Stimulated activated effector memory CD8-positive, alpha-beta T cell treated with anti-CD3 and anti-CD28 coated beads, Interleukin-12 subunit alpha, Interleukin-12 subunit beta, amount 100 ng/mL, for 72 hours (primary cell): ENCODE measurements at regions not wholly inside any gene's neighbourhood (a gene's known extent, or its start where the extent isn't known, plus 50 kb on each side); places are given as distances from the start of the nearest gene placed in this dataset.

Experiments
- ATAC-seq: fragments of 150-1000 bp; cut with Tn5 transposase; 2 replicates; pipeline ENCODE4 v1.10.0; 2021
- DNase-seq, 2 donors: peaks; one replicate each; pipeline ENCODE4 v3.0.0; 2021 to 2022; ENCODE audit warnings: low spot score in 2 of 2
- H3K27ac Mint-ChIP-seq: one replicate; pipeline ENCODE4 v1.8.0; 2022; ENCODE audit warnings: mild to moderate bottlenecking, mixed read lengths
- H3K36me3 Mint-ChIP-seq: one replicate; pipeline ENCODE4 v1.8.0; 2022; ENCODE audit warnings: mild to moderate bottlenecking, mixed read lengths
- H3K4me1 Mint-ChIP-seq: one replicate; pipeline ENCODE4 v1.8.0; 2022; ENCODE audit warnings: mixed read lengths
- H3K4me3 Mint-ChIP-seq: one replicate; pipeline ENCODE4 v1.8.0; 2022; ENCODE audit warnings: mild to moderate bottlenecking, mixed read lengths
- H3K9me3 Mint-ChIP-seq: one replicate; pipeline ENCODE4 v1.8.0; 2022; ENCODE audit warnings: mixed read lengths

- Mint-ChIP-seq H3K4me3 (no peak overlapping the region), H3K4me1 (peaks cover 7% of the 10 kb centered on the region), H3K27ac (no peak overlapping the region), H3K36me3 (no peaks in the 10 kb centered on the region), H3K9me3 (no peaks in the 10 kb centered on the region)
- no peak for ATAC-seq
- DNase-seq: no peak
Measured at GRCh38 chr6:15781890-15782289, 119.1 kb upstream of the DTNBP1 start.

DNA sequence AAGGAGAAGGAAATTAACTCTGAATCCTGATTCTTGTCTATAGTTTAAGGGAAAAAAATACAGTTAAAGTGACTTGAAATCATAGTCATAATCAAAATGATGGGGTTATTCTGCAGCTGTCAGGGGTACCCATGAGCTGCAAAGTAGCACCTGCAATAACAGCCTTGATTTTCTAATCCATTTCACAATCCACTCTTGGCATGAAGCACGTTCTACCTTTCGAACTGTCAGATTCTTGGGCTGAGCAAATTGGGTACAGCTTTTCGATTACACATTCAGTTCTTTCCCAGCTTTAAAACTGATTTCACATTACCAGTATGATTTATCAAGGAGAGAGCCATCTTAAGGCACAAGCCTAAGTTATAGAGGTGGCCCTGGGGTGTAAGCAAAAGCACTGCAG is 118.5 kb upstream of the DTNBP1 start:
- no peak for DNase-seq
- ATAC-seq: no peak
- Mint-ChIP-seq H3K27ac (no peak overlapping the region), H3K4me1 (peaks cover 12% of the 10 kb centered on the region), H3K9me3 (no peaks in the 10 kb centered on the region), H3K36me3 (no peaks in the 10 kb centered on the region), H3K4me3 (no peak overlapping the region)

DNA sequence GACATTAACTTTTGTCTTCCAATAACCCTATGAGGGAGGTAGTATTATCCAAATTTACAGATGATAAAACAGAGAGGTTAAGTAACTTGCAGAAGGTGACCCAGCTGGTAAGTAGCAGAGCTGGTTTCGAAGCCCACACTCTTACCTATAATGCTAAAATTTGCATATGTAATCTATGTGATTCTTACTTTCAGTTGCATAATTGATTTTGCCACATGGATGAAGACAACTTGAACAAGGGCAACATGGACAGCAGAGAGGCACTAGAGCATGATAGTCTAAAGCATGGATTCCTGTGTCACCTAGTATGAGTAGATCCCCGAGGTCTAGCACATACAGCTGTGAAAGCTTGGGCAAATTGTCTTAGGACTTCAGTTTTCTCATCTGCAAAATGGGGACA is 117.6 kb upstream of the DTNBP1 start:
- H3K36me3 Mint-ChIP-seq: no peaks in the 10 kb centered on the region
- ATAC-seq: no peak

DNA sequence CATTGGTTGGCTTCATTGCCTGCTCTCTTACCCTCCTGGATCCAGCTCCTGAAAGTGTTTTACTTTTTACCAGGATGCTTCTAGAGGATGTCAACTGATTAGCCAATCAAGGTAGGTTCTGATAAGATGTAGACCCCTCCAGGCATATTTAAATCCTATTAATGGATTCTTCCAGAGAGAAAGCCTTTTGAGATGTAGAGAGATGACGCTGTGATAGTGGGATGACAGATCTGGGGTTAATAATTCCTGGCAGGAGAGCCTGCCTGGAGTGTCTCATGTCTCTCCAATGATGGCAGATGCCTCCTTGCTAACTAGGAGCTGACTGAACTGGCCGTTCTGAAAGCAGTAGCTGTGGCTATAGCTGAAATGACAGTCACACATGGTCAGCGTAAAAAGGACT is 116.9 kb upstream of the DTNBP1 start:
- no peaks in the 10 kb centered on the region for H3K9me3 Mint-ChIP-seq
- ATAC-seq: no peak
- no peak overlapping the region for H3K4me3 Mint-ChIP-seq
- DNase-seq: no peak
- no peaks in the 10 kb centered on the region for H3K36me3 Mint-ChIP-seq
- peaks cover 19% of the 10 kb centered on the region for H3K4me1 Mint-ChIP-seq
- no peak overlapping the region for H3K27ac Mint-ChIP-seq

More for the DNA sequence above, 117.6 kb upstream of the DTNBP1 start:
- H3K27ac Mint-ChIP-seq: no peak overlapping the region
- H3K9me3 Mint-ChIP-seq: no peaks in the 10 kb centered on the region
- no peak for DNase-seq
- peaks cover 19% of the 10 kb centered on the region for H3K4me1 Mint-ChIP-seq
- no peak overlapping the region for H3K4me3 Mint-ChIP-seq

DNA sequence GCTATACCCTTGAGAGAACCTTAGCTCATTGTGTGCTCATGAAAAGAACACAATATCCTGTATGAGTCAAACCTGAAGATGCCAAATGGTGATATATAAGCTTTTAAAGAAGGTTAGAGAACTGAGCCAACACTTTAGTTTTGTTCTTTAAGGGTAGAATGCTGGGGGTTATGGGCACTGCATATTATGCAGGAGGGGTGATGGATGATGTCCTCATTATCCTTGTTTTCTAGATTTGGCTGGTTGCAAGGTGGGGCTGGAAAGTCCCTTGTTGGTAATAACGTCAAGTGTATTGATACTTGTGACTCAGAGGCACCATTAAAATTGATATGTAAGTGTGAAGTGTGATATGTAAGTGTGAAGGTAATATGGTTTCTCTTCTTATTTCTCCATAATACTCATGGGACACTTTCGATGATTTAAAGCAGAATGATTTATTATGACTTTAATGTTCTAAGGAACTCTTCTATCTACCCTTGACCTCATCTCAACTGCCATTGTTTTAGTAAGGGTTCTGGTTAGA is 113.7 kb upstream of the DTNBP1 start:
- H3K9me3 Mint-ChIP-seq: no peaks in the 10 kb centered on the region
- H3K4me3 Mint-ChIP-seq: peak overlapping the region; percentile 16
- peak overlapping the region; percentile 80 for H3K27ac Mint-ChIP-seq

DNA sequence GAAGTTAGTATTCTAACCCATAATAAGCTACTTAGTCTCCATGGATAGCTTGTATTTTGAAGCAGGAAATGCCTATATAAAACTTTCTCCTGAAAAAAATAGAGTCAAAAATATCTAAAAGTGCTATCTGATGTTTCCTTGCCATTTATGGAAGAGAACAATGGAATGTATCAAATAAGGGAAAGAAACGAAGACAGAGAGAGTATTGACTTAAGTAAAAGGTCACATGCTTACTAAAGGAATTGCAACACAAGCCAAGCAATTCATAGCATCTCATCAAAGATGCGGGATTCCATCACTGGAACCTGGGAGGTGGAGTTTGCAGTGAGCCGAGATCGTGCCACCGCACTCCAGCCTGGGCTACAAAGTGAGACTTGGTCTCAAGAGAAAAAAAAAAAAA is 112.9 kb upstream of the DTNBP1 start:
- H3K9me3 Mint-ChIP-seq: no peaks in the 10 kb centered on the region
- peak overlapping the region; percentile 80 for H3K27ac Mint-ChIP-seq
- ATAC-seq: no peak
- DNase-seq: no peak
- peak overlapping the region; percentile 16 for H3K4me3 Mint-ChIP-seq
- H3K4me1 Mint-ChIP-seq: peaks cover 33% of the 10 kb centered on the region
- H3K36me3 Mint-ChIP-seq: no peaks in the 10 kb centered on the region

More for the DNA sequence above, 113.7 kb upstream of the DTNBP1 start:
- ATAC-seq (peak; percentile 94), DNase-seq (peak; percentile 13 to 69)
- Mint-ChIP-seq H3K36me3 (no peaks in the 10 kb centered on the region), H3K4me1 (peaks cover 25% of the 10 kb centered on the region)

DNA sequence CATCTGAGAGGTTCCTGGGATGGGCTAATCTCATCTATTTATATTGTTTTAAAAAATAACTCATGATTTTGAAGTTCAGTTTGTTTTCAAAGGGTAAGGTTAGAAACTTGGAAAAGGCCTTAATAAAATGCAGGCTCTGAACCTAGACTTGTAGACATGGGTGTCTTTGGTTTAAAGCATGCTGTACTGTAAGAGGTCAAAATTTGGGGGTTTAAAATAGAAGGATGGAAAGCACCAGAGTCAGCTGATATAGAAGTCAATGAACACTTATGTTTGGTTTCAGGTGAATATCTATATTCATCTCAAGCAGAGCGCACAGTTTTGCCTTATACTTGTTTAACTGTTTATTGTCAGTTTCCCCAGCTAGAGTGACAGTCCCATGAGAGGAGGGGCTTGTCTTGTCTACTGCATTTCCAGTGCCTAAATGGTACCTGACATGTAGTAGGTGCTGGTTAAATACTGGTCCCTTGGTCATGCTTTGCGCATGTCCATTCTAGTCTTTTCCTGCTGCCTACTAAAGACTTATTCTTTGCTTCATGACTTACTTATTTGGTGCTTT is 112.3 kb upstream of the DTNBP1 start:
- H3K4me1 Mint-ChIP-seq: peaks cover 39% of the 10 kb centered on the region
- no peak for DNase-seq

GRCh38 chr6:15773806-15774410 is 111.1 kb upstream of the DTNBP1 start:
- Mint-ChIP-seq H3K36me3 (no peaks in the 10 kb centered on the region), H3K4me1 (peaks cover 42% of the 10 kb centered on the region), H3K4me3 (no peak overlapping the region), H3K9me3 (no peaks in the 10 kb centered on the region), H3K27ac (no peak overlapping the region)
- no peak for ATAC-seq
- no peak for DNase-seq

More for the DNA sequence above, 112.3 kb upstream of the DTNBP1 start:
- H3K4me3 Mint-ChIP-seq: no peak overlapping the region
- H3K36me3 Mint-ChIP-seq: no peaks in the 10 kb centered on the region
- no peaks in the 10 kb centered on the region for H3K9me3 Mint-ChIP-seq
- H3K27ac Mint-ChIP-seq: no peak overlapping the region
- no peak for ATAC-seq

- DNase-seq: peak; percentile 8 to 73
- ATAC-seq: peak; percentile 96
- H3K9me3 Mint-ChIP-seq: no peaks in the 10 kb centered on the region
- peak overlapping the region; percentile 26 for H3K4me3 Mint-ChIP-seq
- H3K4me1 Mint-ChIP-seq: peaks cover 23% of the 10 kb centered on the region
- peak overlapping the region; percentile 5 for H3K27ac Mint-ChIP-seq
- H3K36me3 Mint-ChIP-seq: no peaks in the 10 kb centered on the region
Measured at GRCh38 chr6:15770347-15771143, 107.7 kb upstream of the DTNBP1 start.

DNA sequence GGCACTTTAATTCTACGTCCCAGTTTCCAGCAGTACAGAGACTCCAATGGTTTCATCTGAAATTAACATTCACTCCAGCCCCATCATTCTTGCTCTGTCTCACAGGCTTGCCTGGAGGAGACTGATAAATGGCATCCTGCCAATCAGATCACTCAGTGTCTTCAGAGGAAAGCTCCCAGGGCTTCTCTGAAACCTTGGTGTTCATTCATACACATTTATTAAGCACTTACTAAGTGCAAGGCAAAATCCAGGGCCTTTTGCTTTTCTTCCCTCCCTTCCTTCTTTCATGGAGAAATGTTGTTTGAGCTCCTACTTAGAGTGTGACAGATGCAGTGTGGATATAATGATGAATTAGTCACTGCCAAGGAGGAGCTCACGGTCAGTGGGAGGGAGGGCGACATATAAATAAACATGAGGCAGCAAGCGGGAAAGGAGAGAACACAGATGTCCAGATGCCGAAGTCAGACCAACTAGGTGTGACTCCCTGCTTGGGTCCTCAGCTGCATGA is 106.7 kb upstream of the DTNBP1 start:
- no peak overlapping the region for H3K4me3 Mint-ChIP-seq
- no peak for DNase-seq
- H3K27ac Mint-ChIP-seq: peak overlapping the region; percentile 5
- H3K9me3 Mint-ChIP-seq: no peaks in the 10 kb centered on the region
- H3K36me3 Mint-ChIP-seq: no peaks in the 10 kb centered on the region
- H3K4me1 Mint-ChIP-seq: peaks cover 23% of the 10 kb centered on the region
- no peak for ATAC-seq

DNA sequence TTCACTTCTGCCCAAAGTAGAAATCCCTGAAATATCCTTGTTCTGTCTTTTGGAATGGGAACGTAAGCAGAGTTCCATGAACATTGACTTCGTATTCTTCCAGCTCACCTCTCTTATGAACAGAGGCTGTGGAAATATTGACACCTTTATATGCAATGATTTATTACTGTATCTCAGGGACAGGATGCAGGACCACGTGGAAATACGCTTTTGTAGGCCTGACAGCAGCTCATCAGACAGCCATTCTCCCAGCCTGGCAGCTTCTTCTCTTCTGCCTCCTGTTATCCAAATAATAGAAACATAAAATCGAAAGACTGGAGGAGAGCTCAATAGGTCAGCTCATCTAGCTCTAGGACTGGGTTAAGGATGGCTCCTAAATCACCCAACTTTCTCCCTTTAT is 106.2 kb upstream of the DTNBP1 start:
- H3K4me3 Mint-ChIP-seq: no peak overlapping the region
- H3K27ac Mint-ChIP-seq: no peak overlapping the region
- no peak for ATAC-seq
- no peaks in the 10 kb centered on the region for H3K36me3 Mint-ChIP-seq
- H3K4me1 Mint-ChIP-seq: peaks cover 27% of the 10 kb centered on the region
- DNase-seq: no peak
- no peaks in the 10 kb centered on the region for H3K9me3 Mint-ChIP-seq

- Mint-ChIP-seq H3K4me3 (no peak overlapping the region), H3K27ac (no peak overlapping the region), H3K4me1 (peaks cover 11% of the 10 kb centered on the region), H3K9me3 (no peaks in the 10 kb centered on the region), H3K36me3 (no peaks in the 10 kb centered on the region)
- ATAC-seq (peak; percentile 75), DNase-seq (no peak)
Measured at GRCh38 chr6:15763837-15764236, 101.0 kb upstream of the DTNBP1 start.

- H3K9me3 Mint-ChIP-seq: no peaks in the 10 kb centered on the region
- H3K4me3 Mint-ChIP-seq: no peak overlapping the region
- no peaks in the 10 kb centered on the region for H3K36me3 Mint-ChIP-seq
- H3K27ac Mint-ChIP-seq: no peak overlapping the region
- ATAC-seq (no peak), DNase-seq (no peak)
- H3K4me1 Mint-ChIP-seq: peaks cover 11% of the 10 kb centered on the region
Measured at GRCh38 chr6:15763364-15763763, 100.5 kb upstream of the DTNBP1 start.

GRCh38 chr6:15761045-15761502 is 98.2 kb upstream of the DTNBP1 start:
- H3K4me1 Mint-ChIP-seq: peaks cover 11% of the 10 kb centered on the region
- DNase-seq: no peak
- H3K9me3 Mint-ChIP-seq: no peaks in the 10 kb centered on the region
- no peaks in the 10 kb centered on the region for H3K36me3 Mint-ChIP-seq
- no peak overlapping the region for H3K27ac Mint-ChIP-seq
- no peak overlapping the region for H3K4me3 Mint-ChIP-seq
- no peak for ATAC-seq

GRCh38 chr6:15758631-15759215 is 95.9 kb upstream of the DTNBP1 start:
- H3K4me1 Mint-ChIP-seq: peaks cover 11% of the 10 kb centered on the region
- no peak overlapping the region for H3K27ac Mint-ChIP-seq
- no peaks in the 10 kb centered on the region for H3K9me3 Mint-ChIP-seq
- no peak for ATAC-seq
- H3K36me3 Mint-ChIP-seq: no peaks in the 10 kb centered on the region
- no peak for DNase-seq
- no peak overlapping the region for H3K4me3 Mint-ChIP-seq
